Fibroblast of lung (primary cell): ENCODE measurements at regions not wholly inside any gene's neighbourhood (a gene's known extent, or its start where the extent isn't known, plus 50 kb on each side); places are given as distances from the start of the nearest gene placed in this dataset.

ENCODE experiments used
- CTCF ChIP-seq, 2 donors: IDR thresholded peaks in 1 of 2; conservative IDR thresholded peaks in 1 of 2; 1 replicate in 1 of 2; 2 replicates in 1 of 2; pipeline ENCODE4 v1.5.1; 2011 to 2012; ENCODE audit warnings: low read length in 2 of 2, control low read depth in 1 of 2, inconsistent platforms in 1 of 2, low read depth in 1 of 2, mild to moderate bottlenecking in 1 of 2
- EZH2 ChIP-seq: IDR thresholded peaks from 2 replicates; pipeline ENCODE4 v1.5.1; 2012; ENCODE audit warnings: low read length, control low read depth, mild to moderate bottlenecking; ENCODE audit errors: missing control alignments

GRCh38 chr10:31615129-31615528, 296.1 kb downstream of the ZEB1 start:
- no peak for TF ChIP-seq CTCF (conservative IDR thresholded peaks at IDR 0.05 in 1 of 2, IDR thresholded peaks at IDR 0.05 in 1 of 2; ENCODE audit: low read depth in 1 of 2, low read length in 2 of 2)
- no peak for TF ChIP-seq EZH2
